ENCODE measurements at regions not wholly inside any gene's neighbourhood (a gene's known extent, or its start where the extent isn't known, plus 50 kb on each side); places are given as distances from the start of the nearest gene placed in this dataset.
"Not testable (repeated sequence)": the region's sequence is repeated elsewhere in the genome, so short reads cannot be mapped to it uniquely, and the experiment has no call there.

DNA sequence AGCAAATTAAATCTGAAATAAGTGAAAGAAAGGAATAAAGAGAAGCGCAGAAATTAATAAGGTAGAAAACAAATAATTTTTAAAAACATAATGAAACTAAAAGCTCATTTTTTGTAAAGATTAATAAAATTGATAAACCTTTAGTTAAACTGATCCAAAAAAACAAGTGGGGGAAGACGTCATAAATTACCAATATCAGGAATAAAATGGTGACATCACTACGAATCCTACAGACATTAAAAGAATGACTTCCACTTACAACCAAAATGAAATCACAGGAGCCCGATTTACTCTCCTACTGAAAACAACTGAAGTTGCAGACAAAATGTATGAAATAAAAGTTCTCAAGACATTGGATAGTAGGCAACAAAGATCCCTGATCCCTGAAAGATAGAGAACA, 68.1 kb upstream of the IFFO2 start:
- H3K4me3 ChIP-seq (ENCODE audit: low read depth, low read length), result no peak overlapping the region
- no peak for DNase-seq (ENCODE audit: low read depth)
- TF ChIP-seq, protein P1, sequence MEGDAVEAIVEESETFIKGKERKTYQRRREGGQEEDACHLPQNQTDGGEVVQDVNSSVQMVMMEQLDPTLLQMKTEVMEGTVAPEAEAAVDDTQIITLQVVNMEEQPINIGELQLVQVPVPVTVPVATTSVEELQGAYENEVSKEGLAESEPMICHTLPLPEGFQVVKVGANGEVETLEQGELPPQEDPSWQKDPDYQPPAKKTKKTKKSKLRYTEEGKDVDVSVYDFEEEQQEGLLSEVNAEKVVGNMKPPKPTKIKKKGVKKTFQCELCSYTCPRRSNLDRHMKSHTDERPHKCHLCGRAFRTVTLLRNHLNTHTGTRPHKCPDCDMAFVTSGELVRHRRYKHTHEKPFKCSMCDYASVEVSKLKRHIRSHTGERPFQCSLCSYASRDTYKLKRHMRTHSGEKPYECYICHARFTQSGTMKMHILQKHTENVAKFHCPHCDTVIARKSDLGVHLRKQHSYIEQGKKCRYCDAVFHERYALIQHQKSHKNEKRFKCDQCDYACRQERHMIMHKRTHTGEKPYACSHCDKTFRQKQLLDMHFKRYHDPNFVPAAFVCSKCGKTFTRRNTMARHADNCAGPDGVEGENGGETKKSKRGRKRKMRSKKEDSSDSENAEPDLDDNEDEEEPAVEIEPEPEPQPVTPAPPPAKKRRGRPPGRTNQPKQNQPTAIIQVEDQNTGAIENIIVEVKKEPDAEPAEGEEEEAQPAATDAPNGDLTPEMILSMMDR (IDR thresholded peaks at IDR 0.05; ENCODE audit: low read depth, low read length, missing control alignments), result no peak

DNA sequence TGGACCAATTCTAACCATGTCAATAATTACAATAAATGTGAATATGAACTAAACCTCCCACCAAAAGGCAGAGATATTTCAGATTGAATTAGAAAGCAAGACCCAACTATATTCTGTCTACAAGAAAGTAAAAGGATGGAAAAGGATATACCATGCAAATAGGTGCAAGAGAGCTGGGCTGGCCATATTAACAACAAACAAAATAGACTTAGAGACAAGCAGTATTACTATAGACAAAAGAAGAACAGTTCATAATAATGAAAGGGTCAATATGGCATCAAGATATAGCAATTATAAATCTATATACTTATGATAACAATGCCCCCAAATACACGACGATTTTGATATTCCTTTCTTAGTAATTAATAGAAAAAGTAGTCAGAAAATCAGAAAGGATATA, 67.3 kb upstream of the IFFO2 start:
- TF ChIP-seq, protein P1 (IDR thresholded peaks at IDR 0.05; ENCODE audit: low read depth, low read length, missing control alignments), result no peak
- H3K4me3 ChIP-seq (ENCODE audit: low read depth, low read length), result no peak overlapping the region
- no peak for DNase-seq (ENCODE audit: low read depth)

DNA sequence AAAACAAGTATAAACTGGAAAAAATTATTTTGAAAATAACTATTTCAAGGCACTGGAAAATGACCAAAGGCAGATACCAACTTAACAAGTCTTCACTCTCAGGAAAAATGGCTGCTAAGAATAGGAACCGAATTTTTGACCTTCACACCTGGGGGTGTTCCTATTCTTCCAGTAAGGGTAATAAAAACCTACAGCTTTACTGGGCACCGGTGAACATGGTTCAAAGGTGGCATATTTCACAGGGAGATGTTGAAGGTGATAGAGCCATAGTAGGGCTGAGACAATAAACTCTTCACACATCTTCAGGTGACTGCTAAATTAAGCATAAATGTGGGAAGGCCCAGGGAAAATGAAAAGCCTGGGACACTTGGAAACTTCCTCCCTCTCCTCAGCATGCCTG, 65.4 kb upstream of the IFFO2 start:
- TF ChIP-seq, protein P1 (IDR thresholded peaks at IDR 0.05; ENCODE audit: low read depth, low read length, missing control alignments), result no peak

DNA sequence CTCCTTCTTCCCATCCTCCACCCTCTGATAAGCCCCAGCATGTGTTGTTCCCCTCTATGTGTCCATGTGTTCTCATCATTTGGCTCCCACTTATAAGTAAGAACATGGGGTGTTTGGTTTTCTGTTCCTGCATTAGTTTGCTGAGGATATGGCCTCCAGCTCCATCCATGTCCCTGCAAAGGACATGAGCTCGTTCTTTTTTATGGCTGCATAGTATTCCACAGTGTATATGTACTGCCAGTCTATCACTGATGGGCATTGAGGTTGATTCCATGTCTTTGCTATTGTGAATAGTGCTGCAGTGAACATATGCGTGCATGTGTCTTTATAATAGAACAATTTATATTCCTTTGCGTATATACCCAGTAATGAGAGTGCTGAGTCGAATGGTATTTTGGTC, 62.8 kb upstream of the IFFO2 start:
- not testable (repeated sequence) for DNase-seq (ENCODE audit: low read depth); H3K4me3 ChIP-seq (ENCODE audit: low read depth, low read length)

More for the DNA sequence above, 65.4 kb upstream of the IFFO2 start:
- H3K4me3 ChIP-seq (ENCODE audit: low read depth, low read length), result no peak overlapping the region
- DNase-seq (ENCODE audit: low read depth), result no peak

DNA sequence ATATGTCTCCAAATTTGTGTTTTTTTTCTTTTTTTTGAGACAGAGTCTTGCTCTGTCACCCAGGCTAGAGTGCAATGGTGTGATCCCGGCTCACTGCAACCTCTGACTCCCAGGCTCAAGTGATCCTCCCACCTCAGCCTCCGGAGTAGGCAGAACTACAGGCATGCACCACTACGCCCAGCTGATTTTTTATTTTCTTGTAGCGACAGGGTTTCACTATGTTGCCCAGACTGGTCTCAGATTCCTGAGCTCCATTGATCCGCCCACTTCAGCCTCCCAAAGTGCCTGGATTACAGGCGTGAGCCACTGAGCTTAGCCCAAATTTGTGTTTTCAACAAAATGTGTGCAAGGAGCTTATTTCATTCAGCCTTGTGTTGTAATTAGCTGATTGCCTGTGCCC, 59.0 kb upstream of the IFFO2 start:
- DNase-seq (ENCODE audit: low read depth), result no peak
- H3K4me3 ChIP-seq (ENCODE audit: low read depth, low read length), result no peak overlapping the region
- TF ChIP-seq, protein P1 (IDR thresholded peaks at IDR 0.05; ENCODE audit: low read depth, low read length, missing control alignments), result no peak

DNA sequence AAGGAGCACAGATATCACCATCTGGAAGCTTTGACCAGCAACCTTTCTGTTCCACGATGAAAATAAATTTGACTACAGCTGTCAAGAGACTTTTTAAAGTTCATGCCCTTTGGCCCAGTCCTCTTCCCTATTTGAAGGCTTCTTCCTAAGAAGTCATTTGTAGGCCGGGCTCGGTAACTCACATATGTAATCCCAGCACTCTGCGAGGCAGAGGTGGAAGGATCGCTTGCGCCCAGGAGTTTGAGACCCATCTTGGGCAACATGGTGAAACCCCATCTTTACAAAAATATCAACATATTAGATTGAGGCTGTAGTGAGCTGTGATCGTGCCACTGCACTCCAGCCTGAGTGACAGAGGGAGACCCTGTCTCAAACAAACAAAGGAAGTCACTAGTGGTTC, 58.3 kb upstream of the IFFO2 start:
- H3K4me3 ChIP-seq (ENCODE audit: low read depth, low read length), result no peak overlapping the region
- DNase-seq (ENCODE audit: low read depth), result no peak
- TF ChIP-seq, protein P1 (IDR thresholded peaks at IDR 0.05; ENCODE audit: low read depth, low read length, missing control alignments), result no peak

DNA sequence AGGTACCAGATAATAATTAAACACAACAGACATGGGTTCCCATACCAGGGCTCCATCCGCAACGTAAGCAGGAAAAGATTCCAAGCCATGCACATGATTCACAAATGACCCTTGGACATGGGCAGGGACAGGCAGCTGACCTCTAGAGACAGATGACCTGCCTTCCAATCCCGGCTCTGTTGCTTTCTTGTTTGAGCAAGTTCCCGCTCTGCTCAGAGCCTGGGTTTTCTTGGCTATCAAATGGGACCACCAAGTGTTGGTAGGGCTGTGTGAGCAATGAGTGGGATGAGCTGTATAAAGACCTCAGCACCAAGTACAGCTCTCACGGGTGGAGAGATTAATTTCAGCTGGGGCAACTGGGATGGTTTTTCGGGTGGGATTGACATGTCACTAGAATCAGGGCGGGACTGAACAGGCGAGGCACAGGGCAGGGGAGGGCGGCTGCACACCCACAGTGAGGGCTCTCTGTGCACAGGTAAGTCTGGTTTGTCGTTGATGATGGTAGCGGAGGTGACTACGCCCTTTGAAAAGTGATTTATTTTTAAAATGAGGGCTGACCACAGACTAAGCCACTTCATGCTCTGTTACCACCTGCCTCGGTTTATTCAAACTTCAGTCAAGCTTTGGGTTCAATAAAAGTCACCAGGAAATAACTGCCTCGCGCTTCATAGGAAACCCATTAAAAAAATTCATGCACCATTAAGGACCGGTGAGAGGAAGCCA, 57.5 kb upstream of the IFFO2 start:
- no peak overlapping the region for H3K4me3 ChIP-seq (ENCODE audit: low read depth, low read length)

More for the DNA sequence above, 57.5 kb upstream of the IFFO2 start:
- TF ChIP-seq, protein P1 (IDR thresholded peaks at IDR 0.05; ENCODE audit: low read depth, low read length, missing control alignments), result no peak
- DNase-seq (ENCODE audit: low read depth), result no peak
